ENCODE measurements at regions not wholly inside any gene's neighbourhood (a gene's known extent, or its start where the extent isn't known, plus 50 kb on each side); places are given as distances from the start of the nearest gene placed in this dataset.
A peak's percentile ranks its signal among the peaks of the same experiment; 100 is the strongest.

DNA sequence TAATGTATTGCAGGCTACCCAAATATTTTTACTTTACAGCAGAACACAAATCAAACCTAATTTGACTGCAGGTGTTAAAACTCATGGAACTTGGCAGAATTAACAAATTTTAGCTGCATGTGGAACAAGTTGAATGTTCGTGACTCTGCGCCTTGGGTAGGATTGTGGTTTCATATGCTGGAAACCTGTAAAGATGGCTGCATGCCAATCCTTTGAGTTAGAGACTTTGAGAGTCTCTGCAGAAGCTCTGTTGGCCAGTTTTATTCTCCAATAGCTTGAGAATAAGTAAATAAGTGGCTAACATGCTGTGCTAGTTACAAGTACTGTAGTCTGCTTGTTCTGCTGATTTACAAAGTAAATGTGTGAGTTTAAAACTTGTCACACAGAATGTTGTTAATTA is 77.8 kb downstream of the PDE6H start:
- H3K27me3 ChIP-seq (ENCODE audit: insufficient read depth, low read length, poor library complexity, severe bottlenecking): no peaks in the 10 kb centered on the region
- H3F3A ChIP-seq (ENCODE audit: low read depth): no peaks in the 10 kb centered on the region
- H2AFZ ChIP-seq (ENCODE audit: low read length): no peak overlapping the region
- H3K9ac ChIP-seq (ENCODE audit: low read depth, low read length, poor library complexity, severe bottlenecking): peak overlapping the region; percentile 18
- H3K4me1 ChIP-seq (ENCODE audit: insufficient read depth, low read length, poor library complexity, severe bottlenecking): peaks cover 18% of the 10 kb centered on the region
- H4K20me1 ChIP-seq (ENCODE audit: insufficient read depth, low read length, poor library complexity, severe bottlenecking): no peaks in the 10 kb centered on the region
- H3K9me3 ChIP-seq (ENCODE audit: insufficient read depth, low read depth, low read length): no peaks in the 10 kb centered on the region
- peak overlapping the region; percentile 38 for H3K4me2 ChIP-seq (ENCODE audit: low read depth, low read length, poor library complexity, severe bottlenecking)
- no peak overlapping the region for H3K4me3 ChIP-seq (ENCODE audit: low read length, poor library complexity, severe bottlenecking)
- H3K9me2 ChIP-seq (replicated peaks; ENCODE audit: low read depth, low read length): no peaks in the 10 kb centered on the region
- TF ChIP-seq, protein P1, sequence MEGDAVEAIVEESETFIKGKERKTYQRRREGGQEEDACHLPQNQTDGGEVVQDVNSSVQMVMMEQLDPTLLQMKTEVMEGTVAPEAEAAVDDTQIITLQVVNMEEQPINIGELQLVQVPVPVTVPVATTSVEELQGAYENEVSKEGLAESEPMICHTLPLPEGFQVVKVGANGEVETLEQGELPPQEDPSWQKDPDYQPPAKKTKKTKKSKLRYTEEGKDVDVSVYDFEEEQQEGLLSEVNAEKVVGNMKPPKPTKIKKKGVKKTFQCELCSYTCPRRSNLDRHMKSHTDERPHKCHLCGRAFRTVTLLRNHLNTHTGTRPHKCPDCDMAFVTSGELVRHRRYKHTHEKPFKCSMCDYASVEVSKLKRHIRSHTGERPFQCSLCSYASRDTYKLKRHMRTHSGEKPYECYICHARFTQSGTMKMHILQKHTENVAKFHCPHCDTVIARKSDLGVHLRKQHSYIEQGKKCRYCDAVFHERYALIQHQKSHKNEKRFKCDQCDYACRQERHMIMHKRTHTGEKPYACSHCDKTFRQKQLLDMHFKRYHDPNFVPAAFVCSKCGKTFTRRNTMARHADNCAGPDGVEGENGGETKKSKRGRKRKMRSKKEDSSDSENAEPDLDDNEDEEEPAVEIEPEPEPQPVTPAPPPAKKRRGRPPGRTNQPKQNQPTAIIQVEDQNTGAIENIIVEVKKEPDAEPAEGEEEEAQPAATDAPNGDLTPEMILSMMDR (conservative IDR thresholded peaks at IDR 0.05; ENCODE audit: low read length): no peak
- TF ChIP-seq EZH2phosphoT487 (IDR thresholded peaks at IDR 0.05; ENCODE audit: borderline replicate concordance): no peak
- no peaks in the 10 kb centered on the region for H3K79me2 ChIP-seq (ENCODE audit: insufficient read depth, low read length)
- no peaks in the 10 kb centered on the region for H3K36me3 ChIP-seq (ENCODE audit: insufficient read depth, low read length)

DNA sequence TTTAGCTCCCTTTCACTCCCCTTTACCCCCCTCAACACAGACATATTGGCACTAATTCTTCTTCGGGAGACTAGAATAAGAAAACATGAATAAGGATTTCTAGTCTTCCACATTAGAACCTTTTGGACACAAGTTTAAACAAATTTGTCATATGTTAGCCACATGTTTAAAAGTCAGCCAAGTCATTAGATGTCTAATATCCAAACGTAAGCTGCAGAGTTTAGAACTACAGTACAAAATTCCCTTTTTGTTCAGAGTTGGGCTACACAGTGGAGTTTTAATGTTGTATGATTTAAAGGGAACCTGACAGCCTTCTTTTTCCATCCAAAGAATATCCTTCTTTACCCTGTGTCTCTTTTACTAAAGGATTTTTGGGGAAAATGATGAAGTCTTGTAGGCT is 79.8 kb downstream of the PDE6H start:
- Histone ChIP-seq H3K9me2 (replicated peaks; ENCODE audit: low read depth, low read length) (no peaks in the 10 kb centered on the region), H4K20me1 (ENCODE audit: insufficient read depth, low read length, poor library complexity, severe bottlenecking) (no peaks in the 10 kb centered on the region), H3K27me3 (ENCODE audit: insufficient read depth, low read length, poor library complexity, severe bottlenecking) (no peaks in the 10 kb centered on the region), H3K4me2 (ENCODE audit: low read depth, low read length, poor library complexity, severe bottlenecking) (no peak overlapping the region), H3K4me1 (ENCODE audit: insufficient read depth, low read length, poor library complexity, severe bottlenecking) (peaks cover 18% of the 10 kb centered on the region), H2AFZ (ENCODE audit: low read length) (no peak overlapping the region), H3K79me2 (ENCODE audit: insufficient read depth, low read length) (no peaks in the 10 kb centered on the region), H3K4me3 (ENCODE audit: low read length, poor library complexity, severe bottlenecking) (no peak overlapping the region), H3F3A (ENCODE audit: low read depth) (no peaks in the 10 kb centered on the region), H3K9me3 (ENCODE audit: insufficient read depth, low read depth, low read length) (no peaks in the 10 kb centered on the region), H3K36me3 (ENCODE audit: insufficient read depth, low read length) (no peaks in the 10 kb centered on the region), H3K9ac (ENCODE audit: low read depth, low read length, poor library complexity, severe bottlenecking) (no peak overlapping the region)
- TF ChIP-seq, protein P1 (conservative IDR thresholded peaks at IDR 0.05; ENCODE audit: low read length): no peak
- no peak for TF ChIP-seq EZH2phosphoT487 (IDR thresholded peaks at IDR 0.05; ENCODE audit: borderline replicate concordance)

DNA sequence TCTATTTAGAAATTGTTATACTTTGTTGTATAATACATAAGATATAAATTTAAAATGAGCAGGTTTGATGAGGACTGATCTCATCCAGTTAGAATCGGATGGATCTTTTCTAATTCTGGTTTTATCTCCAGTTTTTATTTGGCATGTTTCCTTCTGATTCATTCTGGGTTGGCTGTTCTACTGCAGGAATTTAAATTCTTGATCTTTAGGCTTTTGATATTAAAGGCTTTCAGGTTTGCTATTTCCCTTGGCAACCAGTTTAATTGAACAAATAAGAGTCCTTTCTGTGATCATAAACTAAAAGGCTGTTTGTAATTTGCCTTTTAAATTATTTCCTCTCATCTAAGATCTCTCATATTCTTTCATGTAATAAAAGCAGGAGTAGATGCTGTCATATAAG is 83.4 kb downstream of the PDE6H start:
- no peaks in the 10 kb centered on the region for H3K36me3 ChIP-seq (ENCODE audit: insufficient read depth, low read length)
- H3K4me2 ChIP-seq (ENCODE audit: low read depth, low read length, poor library complexity, severe bottlenecking): no peak overlapping the region
- peaks cover 8% of the 10 kb centered on the region for H3K4me1 ChIP-seq (ENCODE audit: insufficient read depth, low read length, poor library complexity, severe bottlenecking)
- no peaks in the 10 kb centered on the region for H3K27me3 ChIP-seq (ENCODE audit: insufficient read depth, low read length, poor library complexity, severe bottlenecking)
- no peak overlapping the region for H3K4me3 ChIP-seq (ENCODE audit: low read length, poor library complexity, severe bottlenecking)
- no peak overlapping the region for H3K9ac ChIP-seq (ENCODE audit: low read depth, low read length, poor library complexity, severe bottlenecking)
- TF ChIP-seq, protein P1 (conservative IDR thresholded peaks at IDR 0.05; ENCODE audit: low read length): no peak
- no peaks in the 10 kb centered on the region for H3K9me3 ChIP-seq (ENCODE audit: insufficient read depth, low read depth, low read length)
- H4K20me1 ChIP-seq (ENCODE audit: insufficient read depth, low read length, poor library complexity, severe bottlenecking): no peaks in the 10 kb centered on the region
- no peak overlapping the region for H2AFZ ChIP-seq (ENCODE audit: low read length)
- no peaks in the 10 kb centered on the region for H3K79me2 ChIP-seq (ENCODE audit: insufficient read depth, low read length)
- H3F3A ChIP-seq (ENCODE audit: low read depth): no peaks in the 10 kb centered on the region
- no peaks in the 10 kb centered on the region for H3K9me2 ChIP-seq (replicated peaks; ENCODE audit: low read depth, low read length)
